Activated naive CD8-positive, alpha-beta T cell (primary cell): ENCODE measurements at regions not wholly inside any gene's neighbourhood (a gene's known extent, or its start where the extent isn't known, plus 50 kb on each side); places are given as distances from the start of the nearest gene placed in this dataset.

Experiments used
- H3K27ac Mint-ChIP-seq: one replicate; pipeline ENCODE4 v1.8.0; 2021; ENCODE audit warnings: mixed read lengths
- H3K27me3 Mint-ChIP-seq: one replicate; pipeline ENCODE4 v1.8.0; 2021; ENCODE audit warnings: mixed read lengths
- H3K36me3 Mint-ChIP-seq: one replicate; pipeline ENCODE4 v1.8.0; 2021; ENCODE audit warnings: mixed read lengths
- H3K4me1 Mint-ChIP-seq: one replicate; pipeline ENCODE4 v1.8.0; 2021; ENCODE audit warnings: low read depth, mixed read lengths
- H3K4me3 Mint-ChIP-seq: one replicate; pipeline ENCODE4 v1.8.0; 2021; ENCODE audit warnings: mild to moderate bottlenecking, mixed read lengths
- H3K9me3 Mint-ChIP-seq: one replicate; pipeline ENCODE4 v1.8.0; 2021; ENCODE audit warnings: low read depth, mixed read lengths

GRCh38 chr14:53494587-53494986 is 341.5 kb upstream of the DDHD1 start:
- no peak overlapping the region for H3K27ac Mint-ChIP-seq

GRCh38 chr14:53493860-53494259 is 340.7 kb upstream of the DDHD1 start:
- Mint-ChIP-seq H3K36me3 (peaks cover 3% of the 10 kb centered on the region), H3K4me1 (no peaks in the 10 kb centered on the region), H3K9me3 (peaks cover 4% of the 10 kb centered on the region), H3K27ac (no peak overlapping the region), H3K27me3 (peaks cover 2% of the 10 kb centered on the region), H3K4me3 (no peak overlapping the region)

More at GRCh38 chr14:53494587-53494986, 341.5 kb upstream of the DDHD1 start:
- Mint-ChIP-seq H3K4me1 (no peaks in the 10 kb centered on the region), H3K4me3 (no peak overlapping the region), H3K9me3 (peaks cover 4% of the 10 kb centered on the region), H3K36me3 (peaks cover 3% of the 10 kb centered on the region), H3K27me3 (peaks cover 2% of the 10 kb centered on the region)

DNA sequence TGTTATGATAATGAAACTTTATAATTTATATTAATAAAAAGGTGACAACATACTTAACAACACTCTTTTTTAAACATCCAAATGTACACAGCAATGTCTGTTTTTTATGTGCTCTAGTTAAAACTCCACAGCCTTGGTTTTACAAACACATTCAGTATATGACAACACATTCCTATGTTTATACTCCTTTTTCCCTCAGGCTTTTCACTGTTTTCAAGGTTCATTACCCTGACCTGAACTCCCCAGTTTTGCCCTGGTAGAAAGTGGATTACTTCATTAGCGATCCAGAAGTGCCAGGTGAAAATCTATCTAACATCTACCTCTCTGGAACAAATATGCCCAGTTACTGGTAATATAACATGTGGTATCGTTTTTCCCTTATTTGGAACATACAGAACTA is 340.2 kb upstream of the DDHD1 start:
- no peak overlapping the region for H3K4me3 Mint-ChIP-seq
- peaks cover 2% of the 10 kb centered on the region for H3K27me3 Mint-ChIP-seq
- no peaks in the 10 kb centered on the region for H3K4me1 Mint-ChIP-seq
- peaks cover 3% of the 10 kb centered on the region for H3K36me3 Mint-ChIP-seq
- peaks cover 4% of the 10 kb centered on the region for H3K9me3 Mint-ChIP-seq
- H3K27ac Mint-ChIP-seq, result no peak overlapping the region

GRCh38 chr14:53491884-53492277 is 338.8 kb upstream of the DDHD1 start:
- Mint-ChIP-seq H3K36me3 (peaks cover 3% of the 10 kb centered on the region), H3K4me3 (no peak overlapping the region), H3K4me1 (no peaks in the 10 kb centered on the region), H3K27ac (no peak overlapping the region), H3K9me3 (peaks cover 4% of the 10 kb centered on the region), H3K27me3 (peaks cover 2% of the 10 kb centered on the region)

DNA sequence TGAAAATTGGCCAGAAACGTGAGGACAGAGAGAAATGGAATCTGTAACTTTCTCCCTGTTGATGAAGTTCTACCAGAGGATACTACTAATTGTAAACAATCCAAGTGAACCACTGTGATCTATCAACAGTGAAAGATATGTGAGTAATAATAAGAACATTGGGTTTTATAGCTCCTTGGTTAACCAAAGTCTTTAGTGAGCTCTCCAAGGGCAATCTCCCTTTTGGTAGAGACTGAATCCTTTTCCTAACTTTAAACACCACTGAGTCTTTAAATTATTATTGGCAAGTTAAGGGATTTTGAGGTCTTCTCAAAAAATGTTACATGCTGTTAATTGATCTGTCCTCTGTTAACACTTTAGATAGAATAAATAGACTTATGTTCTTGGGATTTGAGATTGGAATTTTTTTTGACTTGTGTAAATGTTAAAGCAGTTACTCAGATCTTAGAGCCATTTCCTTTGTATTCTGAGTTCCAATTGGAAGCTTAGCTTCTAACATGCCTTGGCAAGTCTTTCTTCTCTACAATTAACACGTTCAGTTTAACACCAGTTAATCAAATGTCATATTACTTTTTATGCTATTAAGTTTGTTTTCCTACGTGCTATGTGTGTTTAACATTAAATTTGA is 338.2 kb upstream of the DDHD1 start:
- no peak overlapping the region for H3K4me3 Mint-ChIP-seq
- H3K36me3 Mint-ChIP-seq, result peaks cover under 1% of the 10 kb centered on the region
- H3K4me1 Mint-ChIP-seq, result no peaks in the 10 kb centered on the region
- H3K9me3 Mint-ChIP-seq, result peaks cover 4% of the 10 kb centered on the region
- peaks cover 2% of the 10 kb centered on the region for H3K27me3 Mint-ChIP-seq
- no peak overlapping the region for H3K27ac Mint-ChIP-seq

GRCh38 chr14:53478174-53478573 is 325.1 kb upstream of the DDHD1 start:
- Mint-ChIP-seq H3K9me3 (peaks cover 9% of the 10 kb centered on the region), H3K36me3 (peaks cover 7% of the 10 kb centered on the region), H3K27ac (no peak overlapping the region), H3K27me3 (no peaks in the 10 kb centered on the region), H3K4me3 (no peak overlapping the region), H3K4me1 (no peaks in the 10 kb centered on the region)

GRCh38 chr14:53473480-53473879 is 320.4 kb upstream of the DDHD1 start:
- Mint-ChIP-seq H3K4me3 (no peak overlapping the region), H3K27ac (no peak overlapping the region), H3K27me3 (peaks cover 1% of the 10 kb centered on the region), H3K4me1 (no peaks in the 10 kb centered on the region), H3K36me3 (no peaks in the 10 kb centered on the region), H3K9me3 (no peaks in the 10 kb centered on the region)

- H3K9me3 Mint-ChIP-seq, result no peaks in the 10 kb centered on the region
- no peak overlapping the region for H3K4me3 Mint-ChIP-seq
- no peaks in the 10 kb centered on the region for H3K4me1 Mint-ChIP-seq
- peaks cover 1% of the 10 kb centered on the region for H3K27me3 Mint-ChIP-seq
- H3K36me3 Mint-ChIP-seq, result no peaks in the 10 kb centered on the region
- no peak overlapping the region for H3K27ac Mint-ChIP-seq
These were observed 319.2 kb upstream of the DDHD1 start for GRCh38 chr14:53472306-53472705.

- Mint-ChIP-seq H3K36me3 (no peaks in the 10 kb centered on the region), H3K4me3 (no peak overlapping the region), H3K9me3 (no peaks in the 10 kb centered on the region), H3K4me1 (no peaks in the 10 kb centered on the region), H3K27me3 (peaks cover 1% of the 10 kb centered on the region), H3K27ac (no peak overlapping the region)
These were observed 317.4 kb upstream of the DDHD1 start for GRCh38 chr14:53470351-53471043.

DNA sequence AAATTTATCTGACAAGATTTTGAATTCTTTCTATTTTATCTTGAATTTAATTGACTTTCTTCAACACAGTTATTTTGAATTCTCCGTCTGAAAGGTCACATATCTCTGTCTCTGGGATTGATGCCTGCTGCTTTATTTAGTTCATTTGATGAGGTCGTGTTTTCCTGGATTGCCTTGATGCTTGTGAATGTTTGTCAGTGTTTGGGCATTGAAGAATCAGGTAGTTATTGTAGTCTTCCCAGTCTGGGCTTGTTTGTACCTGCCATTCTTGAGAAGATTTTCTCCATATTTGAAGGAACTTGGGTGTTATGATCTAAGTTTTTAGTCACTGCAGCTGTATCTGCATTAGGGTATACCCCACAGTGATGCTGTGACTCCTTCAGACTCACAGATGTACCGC is 315.8 kb upstream of the DDHD1 start:
- Mint-ChIP-seq H3K9me3 (peaks cover 3% of the 10 kb centered on the region), H3K27ac (no peak overlapping the region), H3K36me3 (no peaks in the 10 kb centered on the region), H3K27me3 (peaks cover 1% of the 10 kb centered on the region), H3K4me3 (no peak overlapping the region), H3K4me1 (no peaks in the 10 kb centered on the region)

DNA sequence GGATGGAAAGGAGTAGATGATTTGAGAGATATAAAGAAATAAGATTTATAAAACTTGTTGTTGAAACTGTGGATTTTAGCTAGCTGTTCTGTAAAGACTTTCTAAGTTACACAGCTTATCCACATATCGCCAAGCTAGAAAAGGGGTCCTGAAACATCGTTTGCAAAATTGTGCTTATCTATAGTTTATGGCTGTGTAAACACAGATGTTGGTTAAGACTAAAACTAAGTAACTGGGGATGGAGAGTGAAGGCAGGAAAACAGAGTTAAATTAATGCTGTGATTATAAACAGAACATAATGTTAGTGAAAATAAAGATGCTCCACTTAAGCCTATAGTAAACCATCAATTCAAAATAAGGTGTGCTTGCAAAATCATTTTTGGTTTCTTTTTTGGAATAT is 311.3 kb upstream of the DDHD1 start:
- H3K36me3 Mint-ChIP-seq, result no peaks in the 10 kb centered on the region
- peaks cover 3% of the 10 kb centered on the region for H3K9me3 Mint-ChIP-seq
- H3K4me1 Mint-ChIP-seq, result no peaks in the 10 kb centered on the region
- H3K27ac Mint-ChIP-seq, result no peak overlapping the region
- no peak overlapping the region for H3K4me3 Mint-ChIP-seq
- peaks cover 3% of the 10 kb centered on the region for H3K27me3 Mint-ChIP-seq

GRCh38 chr14:53462931-53463778 is 310.0 kb upstream of the DDHD1 start:
- Mint-ChIP-seq H3K27ac (no peak overlapping the region), H3K36me3 (no peaks in the 10 kb centered on the region), H3K27me3 (peaks cover 3% of the 10 kb centered on the region), H3K4me3 (no peak overlapping the region), H3K4me1 (no peaks in the 10 kb centered on the region), H3K9me3 (peaks cover 3% of the 10 kb centered on the region)

DNA sequence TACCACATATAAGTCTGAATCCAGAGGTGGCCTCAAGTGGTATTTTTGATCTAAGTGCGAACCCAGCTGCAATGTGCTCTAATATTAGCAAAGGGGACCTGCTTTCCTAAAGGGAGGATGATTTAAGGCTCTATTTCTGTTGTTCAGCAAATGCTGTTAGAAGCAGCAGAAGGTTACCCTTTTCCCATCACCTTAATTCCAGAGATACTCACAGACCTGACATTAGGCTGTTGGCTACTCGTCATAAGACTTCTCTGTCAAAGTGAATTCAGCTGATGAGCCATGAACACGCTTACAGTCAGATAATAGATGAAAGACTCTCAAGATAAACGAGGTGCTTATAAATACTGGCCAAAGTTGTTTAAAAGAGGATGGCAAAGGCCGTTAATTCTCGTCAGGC is 308.7 kb upstream of the DDHD1 start:
- Mint-ChIP-seq H3K36me3 (no peaks in the 10 kb centered on the region), H3K27ac (no peak overlapping the region), H3K4me3 (no peak overlapping the region), H3K4me1 (no peaks in the 10 kb centered on the region), H3K27me3 (peaks cover 3% of the 10 kb centered on the region), H3K9me3 (peaks cover 3% of the 10 kb centered on the region)

DNA sequence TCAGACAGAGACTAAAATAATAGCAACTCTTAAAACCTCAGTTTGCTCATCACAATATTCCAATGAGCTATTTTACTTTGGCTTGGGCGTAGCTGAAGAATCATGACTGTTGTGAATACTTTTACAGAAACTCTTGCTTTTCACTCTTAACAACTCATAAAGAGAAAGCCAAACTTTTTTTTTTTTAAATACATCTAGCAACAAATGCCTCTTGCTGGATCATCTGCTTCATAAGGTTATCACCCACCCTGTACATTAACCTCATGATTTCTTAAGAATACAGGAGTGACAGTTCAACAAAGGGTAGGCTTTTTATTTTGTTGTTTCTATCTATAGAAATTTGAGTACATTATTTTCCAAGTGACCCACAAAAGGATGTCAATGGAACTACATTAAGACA is 307.4 kb upstream of the DDHD1 start:
- Mint-ChIP-seq H3K9me3 (peaks cover 3% of the 10 kb centered on the region), H3K27me3 (peaks cover 3% of the 10 kb centered on the region), H3K27ac (no peak overlapping the region), H3K4me1 (no peaks in the 10 kb centered on the region), H3K36me3 (no peaks in the 10 kb centered on the region), H3K4me3 (no peak overlapping the region)

GRCh38 chr14:53458368-53458814 is 305.3 kb upstream of the DDHD1 start:
- Mint-ChIP-seq H3K9me3 (no peaks in the 10 kb centered on the region), H3K27me3 (peaks cover 3% of the 10 kb centered on the region), H3K27ac (no peak overlapping the region), H3K36me3 (no peaks in the 10 kb centered on the region), H3K4me1 (no peaks in the 10 kb centered on the region), H3K4me3 (no peak overlapping the region)
